GM23248 (cell line): ENCODE measurements at regions not wholly inside any gene's neighbourhood (a gene's known extent, or its start where the extent isn't known, plus 50 kb on each side); places are given as distances from the start of the nearest gene placed in this dataset.

Experiments
- DNase-seq: peaks from one replicate; pipeline ENCODE4 v3.0.0-alpha.2; 2015
- H2AFZ ChIP-seq: fragments of 200-600 bp; sonication (generic); 2 replicates; pipeline ENCODE4 v1.6.1; 2016; ENCODE audit warnings: antibody characterized with exemption
- H3F3A ChIP-seq: fragments of 200-600 bp; sonication (generic); 2 replicates; pipeline ENCODE4 v1.6.1; 2016; ENCODE audit warnings: mild to moderate bottlenecking, antibody characterized with exemption, mixed run types; ENCODE audit not compliant: insufficient read depth
- H3K27ac ChIP-seq: fragments of 200-600 bp; sonication (generic); 2 replicates; pipeline ENCODE4 v1.5.1; 2016; ENCODE audit warnings: mild to moderate bottlenecking
- H3K27me3 ChIP-seq: fragments of 200-600 bp; sonication (generic); replicated peaks from 2 replicates; pipeline ENCODE4 v1.6.1; 2016; ENCODE audit warnings: mild to moderate bottlenecking; ENCODE audit not compliant: insufficient read depth
- H3K36me3 ChIP-seq: fragments of 200-600 bp; sonication (generic); 2 replicates; pipeline ENCODE4 v1.6.1; 2016; ENCODE audit warnings: low read depth, mild to moderate bottlenecking
- H3K4me1 ChIP-seq: fragments of 200-600 bp; sonication (generic); 2 replicates; pipeline ENCODE4 v1.6.1; 2016; ENCODE audit warnings: mild to moderate bottlenecking; ENCODE audit not compliant: insufficient read depth
- H3K4me2 ChIP-seq: fragments of 200-600 bp; sonication (generic); one replicate; pipeline ENCODE4 v1.6.1; 2016; ENCODE audit warnings: mild to moderate bottlenecking; ENCODE audit not compliant: unreplicated experiment
- H3K4me3 ChIP-seq: fragments of 200-600 bp; sonication (generic); 2 replicates; pipeline ENCODE4 v1.5.1; 2016; ENCODE audit warnings: mild to moderate bottlenecking
- H3K79me2 ChIP-seq: fragments of 200-600 bp; sonication (generic); 2 replicates; pipeline ENCODE4 v1.6.1; 2016; ENCODE audit warnings: mild to moderate bottlenecking; ENCODE audit not compliant: insufficient read depth
- H3K9ac ChIP-seq: fragments of 200-600 bp; sonication (generic); 2 replicates; pipeline ENCODE4 v1.6.1; 2016; ENCODE audit warnings: mild to moderate bottlenecking
- H3K9me2 ChIP-seq: fragments of 200-600 bp; sonication (generic); 2 replicates; pipeline ENCODE4 v1.6.1; 2016; ENCODE audit warnings: mixed run types, mild to moderate bottlenecking, moderate library complexity; ENCODE audit not compliant: insufficient read depth
- H3K9me3 ChIP-seq: fragments of 200-600 bp; sonication (generic); one replicate; pipeline ENCODE4 v1.6.1; 2017; ENCODE audit warnings: low read depth
- H4K20me1 ChIP-seq: fragments of 200-600 bp; sonication (generic); 2 replicates; pipeline ENCODE4 v1.6.0; 2016; ENCODE audit not compliant: insufficient read depth
- EZH2 ChIP-seq: fragments of 200-600 bp; sonication (generic); IDR thresholded peaks from 2 replicates; pipeline ENCODE4 v1.6.1; 2018; ENCODE audit warnings: antibody characterized with exemption, mild to moderate bottlenecking; ENCODE audit not compliant: insufficient read depth, poor library complexity, severe bottlenecking
- EZH2phosphoT487 ChIP-seq: fragments of 200-600 bp; sonication (generic); IDR thresholded peaks from 2 replicates; pipeline ENCODE4 v1.6.1; 2018; ENCODE audit warnings: antibody characterized with exemption, moderate library complexity, mild to moderate bottlenecking, low read depth; ENCODE audit not compliant: insufficient read depth
- WGBS, 2 experiments: methylation state at CpG; one replicate each; pipeline ENCODE4 v1.1.6; 2015 to 2017; ENCODE audit warnings: low lambda C conversion rate in 2 of 2, low coverage in 1 of 2; ENCODE audit errors: missing lambda C conversion rate in 2 of 2; 5-methylcytosine and 5-hydroxymethylcytosine counted together
- in situ Hi-C: fragments of 300-500 bp; cut with MboI; formaldehyde crosslinking; loops from 2 replicates; pipeline ENCODE4 v1.15.0; 2020

DNA sequence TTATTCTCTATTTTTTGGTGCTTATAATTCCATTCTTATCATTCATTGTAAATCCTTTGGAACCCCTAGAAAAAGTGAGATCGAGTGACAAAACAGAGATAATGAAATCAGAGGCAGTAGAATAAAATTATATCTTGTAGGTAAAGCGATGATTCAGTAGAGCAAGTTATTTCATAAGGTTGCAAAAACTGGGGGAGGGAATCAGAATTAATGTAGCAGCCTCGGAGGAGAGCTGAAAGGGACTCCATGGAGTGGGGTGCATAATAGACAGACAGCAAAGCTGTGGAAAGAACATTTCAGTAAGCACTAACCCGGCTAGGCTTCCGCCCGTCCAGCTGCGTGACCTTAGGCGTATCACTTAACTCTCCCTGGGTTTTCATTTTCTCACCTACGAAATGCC is 289.7 kb downstream of the EN1 start:
- Histone ChIP-seq H3K27ac (no peak overlapping the region), H3K79me2 (no peaks in the 10 kb centered on the region)
- in situ Hi-C loops = loop anchor here (25.0 kb wide), 1 partner anchor 305 kb away; no protein-coding TSS in a partner anchor

DNA sequence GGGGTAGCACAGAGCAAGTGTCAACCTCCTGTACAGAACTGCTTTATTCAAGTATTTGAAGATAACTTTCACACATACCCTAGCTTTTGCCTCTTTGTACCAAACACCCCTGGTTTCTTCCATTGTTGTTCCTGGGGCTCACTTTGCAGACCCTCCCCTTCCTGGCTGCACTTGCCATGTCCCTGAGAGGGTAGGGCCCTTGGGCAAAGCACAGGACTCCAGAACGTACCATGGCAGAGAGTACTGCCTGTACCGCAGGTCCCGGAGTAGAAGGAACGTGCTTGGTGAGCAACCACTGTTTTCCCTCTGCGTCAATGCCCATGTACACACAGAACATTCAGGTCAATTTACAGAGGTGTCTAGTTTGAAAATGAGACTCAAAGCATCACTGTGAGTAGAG is 290.4 kb downstream of the EN1 start:
- Histone ChIP-seq H3K4me2 (no peak overlapping the region), H3K27ac (no peak overlapping the region), H3K9ac (no peak overlapping the region), H3K4me3 (no peak overlapping the region), H3K9me2 (no peaks in the 10 kb centered on the region), H3K9me3 (no peaks in the 10 kb centered on the region), H3F3A (no peaks in the 10 kb centered on the region), H3K4me1 (no peaks in the 10 kb centered on the region), H3K36me3 (no peaks in the 10 kb centered on the region), H4K20me1 (no peaks in the 10 kb centered on the region), H3K79me2 (no peaks in the 10 kb centered on the region), H2AFZ (no peak overlapping the region), H3K27me3 (no peaks in the 10 kb centered on the region)
- no peak for DNase-seq
- TF ChIP-seq EZH2phosphoT487 (no peak), EZH2 (no peak)
- in situ Hi-C loops = loop anchor here (25.0 kb wide), 1 partner anchor 305 kb away; no protein-coding TSS in a partner anchor
- 84 to 91% methylated on average over 5 of the region's 5 CpGs for WGBS, 2 experiments

More for the DNA sequence above, 289.7 kb downstream of the EN1 start:
- Histone ChIP-seq H3K9ac (no peak overlapping the region), H3K36me3 (no peaks in the 10 kb centered on the region), H3K9me3 (no peaks in the 10 kb centered on the region), H2AFZ (no peak overlapping the region), H3F3A (no peaks in the 10 kb centered on the region), H3K4me3 (no peak overlapping the region), H3K9me2 (no peaks in the 10 kb centered on the region), H4K20me1 (no peaks in the 10 kb centered on the region), H3K4me2 (no peak overlapping the region), H3K4me1 (no peaks in the 10 kb centered on the region), H3K27me3 (no peaks in the 10 kb centered on the region)
- WGBS, 2 experiments = 89 to 90% methylated on average over 9 of the region's 9 CpGs
- DNase-seq = no peak
- no peak for TF ChIP-seq EZH2
- no peak for TF ChIP-seq EZH2phosphoT487

DNA sequence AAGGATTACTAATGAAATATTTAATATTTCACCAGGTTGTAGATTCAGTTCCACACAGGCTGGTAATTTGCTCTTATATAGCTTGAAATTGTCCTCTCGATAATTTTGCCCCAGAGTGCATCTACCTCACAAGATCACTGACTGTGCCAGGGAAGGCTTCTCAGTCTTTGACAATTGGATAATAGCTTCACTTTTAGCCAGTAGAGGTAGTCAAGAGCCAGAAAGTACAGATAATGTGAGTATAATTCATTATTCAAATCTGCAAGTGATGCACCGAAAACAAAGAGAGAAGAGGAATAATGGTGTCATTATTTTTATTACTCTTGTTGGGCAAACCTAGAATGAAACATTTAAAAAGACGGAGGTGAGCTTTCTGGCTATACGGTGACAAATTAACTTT is 292.8 kb downstream of the EN1 start:
- no peak for TF ChIP-seq EZH2
- no peak for TF ChIP-seq EZH2phosphoT487

DNA sequence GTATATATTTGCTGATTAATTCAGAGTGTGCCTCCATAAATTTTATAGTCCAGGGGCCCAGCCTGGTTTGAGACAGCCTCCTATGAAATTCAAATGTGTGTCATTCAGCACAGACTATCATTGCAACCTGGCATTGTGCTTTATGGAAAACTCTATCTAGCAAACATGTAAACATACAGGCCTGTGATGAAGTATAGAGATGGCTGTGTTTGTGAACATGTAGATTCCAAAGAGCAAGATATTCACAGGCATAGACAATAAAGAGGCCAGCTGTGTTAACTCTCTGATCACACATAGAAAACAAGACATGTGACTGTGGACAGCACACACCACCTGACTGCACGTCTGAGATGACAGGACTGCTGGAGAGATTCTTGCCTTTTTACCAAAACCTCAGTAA is 297.9 kb downstream of the EN1 start:
- no peaks in the 10 kb centered on the region for H3K27me3 ChIP-seq
- H3K79me2 ChIP-seq = no peaks in the 10 kb centered on the region
- in situ Hi-C loops = no loop called here
- no peak overlapping the region for H3K4me3 ChIP-seq
- 17 to 29% methylated on average over 1 of the region's 1 CpG for WGBS, 2 experiments
- H3K36me3 ChIP-seq = no peaks in the 10 kb centered on the region
- no peak overlapping the region for H2AFZ ChIP-seq
- H4K20me1 ChIP-seq = no peaks in the 10 kb centered on the region
- H3K9ac ChIP-seq = no peak overlapping the region
- H3F3A ChIP-seq = no peaks in the 10 kb centered on the region
- no peaks in the 10 kb centered on the region for H3K4me1 ChIP-seq
- H3K9me3 ChIP-seq = no peaks in the 10 kb centered on the region
- H3K27ac ChIP-seq = no peak overlapping the region
- no peak overlapping the region for H3K4me2 ChIP-seq
- no peaks in the 10 kb centered on the region for H3K9me2 ChIP-seq
- TF ChIP-seq EZH2 (no peak), EZH2phosphoT487 (no peak)
- no peak for DNase-seq

More for the DNA sequence above, 292.8 kb downstream of the EN1 start:
- H2AFZ ChIP-seq = no peak overlapping the region
- in situ Hi-C loops = loop anchor here (25.0 kb wide), 1 partner anchor 308 kb away; no protein-coding TSS in a partner anchor
- H3K4me2 ChIP-seq = no peak overlapping the region
- no peaks in the 10 kb centered on the region for H4K20me1 ChIP-seq
- H3K4me1 ChIP-seq = no peaks in the 10 kb centered on the region
- no peak overlapping the region for H3K4me3 ChIP-seq
- 74 to 77% methylated on average over 4 of the region's 4 CpGs for WGBS, 2 experiments
- no peaks in the 10 kb centered on the region for H3K27me3 ChIP-seq
- H3K9me2 ChIP-seq = no peaks in the 10 kb centered on the region
- no peaks in the 10 kb centered on the region for H3K36me3 ChIP-seq
- H3K27ac ChIP-seq = no peak overlapping the region
- no peak overlapping the region for H3K9ac ChIP-seq
- no peaks in the 10 kb centered on the region for H3K79me2 ChIP-seq
- peak; percentile 39 for DNase-seq
- H3F3A ChIP-seq = no peaks in the 10 kb centered on the region
- H3K9me3 ChIP-seq = no peaks in the 10 kb centered on the region

DNA sequence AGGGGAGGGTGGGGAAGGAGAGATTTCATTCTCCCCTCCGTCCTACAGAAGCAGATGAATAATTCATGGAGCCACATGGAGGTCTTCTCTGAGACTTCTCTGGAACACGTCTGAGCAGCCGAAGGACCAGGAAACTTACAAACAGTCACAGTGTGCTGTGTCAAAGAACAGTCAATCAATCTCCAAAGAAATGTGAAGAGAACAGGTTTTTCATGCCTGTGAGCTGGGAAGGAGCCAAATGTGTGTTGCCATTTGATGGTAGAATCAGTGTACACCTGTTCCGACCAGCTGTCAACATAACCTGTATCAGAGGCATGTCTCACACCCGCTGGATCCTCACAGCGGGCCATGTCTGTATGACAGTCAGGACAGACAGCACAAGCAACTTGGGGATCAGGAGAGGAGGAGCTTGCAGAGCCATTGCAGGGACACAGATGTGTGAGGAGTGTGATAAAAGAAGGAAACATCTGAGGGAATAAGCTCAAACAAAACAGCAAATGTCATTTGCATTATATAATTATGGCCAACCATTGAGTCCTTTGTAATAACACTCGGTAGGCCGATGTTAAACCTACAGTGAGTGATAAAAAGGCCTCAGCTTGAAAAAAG is 298.5 kb downstream of the EN1 start:
- Histone ChIP-seq H3K4me2 (no peak overlapping the region), H3K9ac (no peak overlapping the region), H3F3A (no peaks in the 10 kb centered on the region), H3K36me3 (no peaks in the 10 kb centered on the region), H3K27me3 (no peaks in the 10 kb centered on the region), H4K20me1 (no peaks in the 10 kb centered on the region), H3K9me3 (no peaks in the 10 kb centered on the region), H3K27ac (no peak overlapping the region), H2AFZ (no peak overlapping the region), H3K4me1 (no peaks in the 10 kb centered on the region), H3K4me3 (no peak overlapping the region), H3K9me2 (no peaks in the 10 kb centered on the region), H3K79me2 (no peaks in the 10 kb centered on the region)
- no peak for DNase-seq
- WGBS, 2 experiments = 75 to 84% methylated on average over 8 of the region's 8 CpGs
- in situ Hi-C loops = no loop called here
- no peak for TF ChIP-seq EZH2
- TF ChIP-seq EZH2phosphoT487 = no peak
